Epithelial cell of proximal tubule (primary cell): ENCODE measurements at regions not wholly inside any gene's neighbourhood (a gene's known extent, or its start where the extent isn't known, plus 50 kb on each side); places are given as distances from the start of the nearest gene placed in this dataset.

Experiments
- DNase-seq: peaks from one replicate; pipeline ENCODE4 v3.0.0-alpha.2; 2011; ENCODE audit warnings: low read depth
- H3K4me3 ChIP-seq: 2 replicates; pipeline ENCODE4 v1.5.1; 2011; ENCODE audit warnings: low read depth, mild to moderate bottlenecking, low read length
- TF ChIP-seq, protein P1 (sequence below): conservative IDR thresholded peaks from 2 replicates; pipeline ENCODE4 v1.5.1; 2012; ENCODE audit warnings: low read depth, mild to moderate bottlenecking, low read length

DNA sequence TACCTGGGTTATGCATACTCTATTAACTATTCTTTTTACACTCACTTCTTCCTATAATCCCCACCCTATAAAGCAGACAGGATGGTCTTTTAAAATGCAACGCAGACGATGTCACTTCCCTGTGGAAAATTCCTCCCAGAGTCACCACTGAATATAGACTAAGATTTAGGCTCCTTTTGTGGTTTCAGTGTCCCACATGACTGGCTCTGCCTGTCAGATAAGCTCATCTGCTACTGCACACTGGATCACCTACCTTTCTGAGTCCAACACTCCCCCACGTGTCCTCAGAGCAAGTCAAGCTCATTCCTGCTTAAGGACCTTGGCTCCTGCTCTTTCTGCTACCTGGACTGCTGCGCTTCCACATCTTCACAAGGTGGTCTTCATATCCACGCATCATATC is 73.0 kb upstream of the SIPA1L2 start:
- TF ChIP-seq, protein P1, sequence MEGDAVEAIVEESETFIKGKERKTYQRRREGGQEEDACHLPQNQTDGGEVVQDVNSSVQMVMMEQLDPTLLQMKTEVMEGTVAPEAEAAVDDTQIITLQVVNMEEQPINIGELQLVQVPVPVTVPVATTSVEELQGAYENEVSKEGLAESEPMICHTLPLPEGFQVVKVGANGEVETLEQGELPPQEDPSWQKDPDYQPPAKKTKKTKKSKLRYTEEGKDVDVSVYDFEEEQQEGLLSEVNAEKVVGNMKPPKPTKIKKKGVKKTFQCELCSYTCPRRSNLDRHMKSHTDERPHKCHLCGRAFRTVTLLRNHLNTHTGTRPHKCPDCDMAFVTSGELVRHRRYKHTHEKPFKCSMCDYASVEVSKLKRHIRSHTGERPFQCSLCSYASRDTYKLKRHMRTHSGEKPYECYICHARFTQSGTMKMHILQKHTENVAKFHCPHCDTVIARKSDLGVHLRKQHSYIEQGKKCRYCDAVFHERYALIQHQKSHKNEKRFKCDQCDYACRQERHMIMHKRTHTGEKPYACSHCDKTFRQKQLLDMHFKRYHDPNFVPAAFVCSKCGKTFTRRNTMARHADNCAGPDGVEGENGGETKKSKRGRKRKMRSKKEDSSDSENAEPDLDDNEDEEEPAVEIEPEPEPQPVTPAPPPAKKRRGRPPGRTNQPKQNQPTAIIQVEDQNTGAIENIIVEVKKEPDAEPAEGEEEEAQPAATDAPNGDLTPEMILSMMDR = no peak
- no peak for DNase-seq
- no peak overlapping the region for H3K4me3 ChIP-seq

- no peak for DNase-seq
- H3K4me3 ChIP-seq = no peak overlapping the region
- TF ChIP-seq, protein P1 = no peak
Observed at GRCh38 chr1:232704256-232704655, 74.3 kb upstream of the SIPA1L2 start.

- DNase-seq = peak; percentile 79
Observed at GRCh38 chr1:232704694-232705680, 75.1 kb upstream of the SIPA1L2 start.

DNA sequence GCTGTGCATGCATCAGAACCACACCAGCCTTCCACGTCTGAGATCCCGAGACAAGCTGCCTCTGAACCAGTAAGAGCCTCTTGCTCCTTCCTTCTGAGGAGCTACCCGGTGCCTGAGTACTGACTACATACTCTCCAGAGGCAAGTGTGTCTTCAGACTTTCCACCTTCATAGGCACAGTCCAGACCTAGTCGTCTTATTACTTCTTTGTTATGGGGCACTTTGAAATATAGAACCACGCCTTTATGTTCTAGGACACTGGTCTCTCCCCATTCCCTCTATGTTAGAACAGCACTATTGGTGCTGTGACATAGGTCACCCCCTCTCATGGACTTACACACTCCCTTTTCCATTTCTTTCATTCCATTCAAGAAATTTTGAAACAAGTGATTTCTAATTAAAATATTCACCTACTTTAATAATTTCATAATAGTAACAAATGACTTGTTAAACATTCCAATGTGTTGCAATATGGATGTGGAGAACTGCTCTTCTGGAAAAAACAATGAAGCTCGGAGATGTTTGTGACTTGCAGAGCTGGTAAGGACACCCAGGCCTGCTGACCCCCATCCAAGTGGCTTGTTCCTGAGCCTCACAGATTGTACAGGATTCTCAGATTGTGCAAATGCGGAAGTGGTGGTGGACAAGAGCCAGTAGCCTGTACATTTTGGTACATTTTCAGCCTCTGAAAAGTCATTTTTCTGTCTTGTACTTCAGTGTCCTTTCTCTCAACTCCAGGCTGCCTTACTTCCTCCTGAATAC is 76.1 kb upstream of the SIPA1L2 start:
- TF ChIP-seq, protein P1 = no peak
- no peak overlapping the region for H3K4me3 ChIP-seq
- DNase-seq = no peak

More at GRCh38 chr1:232704694-232705680, 75.1 kb upstream of the SIPA1L2 start:
- H3K4me3 ChIP-seq = no peak overlapping the region
- TF ChIP-seq, protein P1 = no peak

- H3K4me3 ChIP-seq = no peak overlapping the region
- DNase-seq = no peak
- TF ChIP-seq, protein P1 = no peak
Observed at GRCh38 chr1:232707142-232707541, 77.2 kb upstream of the SIPA1L2 start.

DNA sequence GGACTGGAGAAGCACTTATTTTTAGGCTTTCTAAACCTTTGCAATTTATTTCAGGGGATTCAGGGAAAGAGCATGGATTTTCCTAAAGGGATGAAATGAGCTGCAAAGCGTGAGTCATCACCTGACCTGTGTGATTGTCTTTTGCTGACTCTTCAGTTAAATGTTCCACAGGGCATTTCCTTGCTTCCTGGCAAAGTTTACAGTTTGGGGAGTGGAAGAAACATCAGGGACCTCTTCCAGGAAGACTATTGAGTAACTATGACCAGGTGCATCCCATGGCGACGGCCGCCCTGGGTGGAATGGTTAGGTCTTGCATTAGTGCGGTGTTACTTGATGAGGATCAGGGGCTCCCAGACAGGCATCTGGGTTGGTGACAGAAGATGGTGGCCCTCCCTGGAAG is 79.5 kb upstream of the SIPA1L2 start:
- TF ChIP-seq, protein P1 = no peak
- no peak overlapping the region for H3K4me3 ChIP-seq
- peak; percentile 45 for DNase-seq
